IMR-90 (cell line): ENCODE measurements at regions not wholly inside any gene's neighbourhood (a gene's known extent, or its start where the extent isn't known, plus 50 kb on each side); places are given as distances from the start of the nearest gene placed in this dataset.
A peak's percentile ranks its signal among the peaks of the same experiment; 100 is the strongest.

ENCODE experiments used
- ATAC-seq: fragments of 200-7000 bp; cut with Tn5 transposase; 2 replicates; pipeline ENCODE4 v1.9.1; 2020; ENCODE audit warnings: low read depth, mild to moderate bottlenecking, moderate library complexity
- BruUV-seq: library from RNA; stranded (reverse); fragments of 400-500 nt; replicated peaks from 2 replicates; lab custom pipeline; 2021; lab: Mats Ljungman, UMichigan
- CTCF ChIA-PET: fragments of 300-600 bp; formaldehyde crosslinking; extraction: SDS; loops from one replicate; lab custom pipeline; 2021; ENCODE audit warnings: antibody characterized with exemption; lab: Yijun Ruan, JAX
- POLR2A ChIA-PET: fragments of 300-600 bp; sonication (Branson Sonifier 250); formaldehyde crosslinking; loops from one replicate; lab custom pipeline; 2022; ENCODE audit warnings: antibody characterized with exemption; ENCODE audit not compliant: unreplicated experiment; lab: Charles Lee
- DNase-seq: peaks from one replicate; pipeline ENCODE4 v3.0.0; 2013
- H2AFZ ChIP-seq: replicated peaks from 2 replicates; pipeline ENCODE3; 2013; ENCODE audit warnings: low read length, mild to moderate bottlenecking; ENCODE audit not compliant: poor library complexity
- H2AK5ac ChIP-seq: 2 replicates; pipeline ENCODE4 v1.6.1; 2013; ENCODE audit warnings: low read depth, low read length, inconsistent platforms
- H2AK9ac ChIP-seq: replicated peaks from 2 replicates; pipeline ENCODE3; 2013; ENCODE audit warnings: mild to moderate bottlenecking, low read depth, low read length, moderate library complexity; ENCODE audit not compliant: poor library complexity
- H2BK120ac ChIP-seq: 2 replicates; pipeline ENCODE4 v1.6.1; 2013; ENCODE audit warnings: low read depth, low read length, inconsistent platforms
- H2BK15ac ChIP-seq: 3 replicates; pipeline ENCODE4 v1.6.1; 2013; ENCODE audit warnings: low read depth, low read length, inconsistent platforms
- H2BK20ac ChIP-seq: 2 replicates; pipeline ENCODE4 v1.6.1; 2013; ENCODE audit warnings: low read depth, mild to moderate bottlenecking, inconsistent platforms, low read length, moderate library complexity
- H2BK5ac ChIP-seq: 2 replicates; pipeline ENCODE4 v1.6.1; 2013; ENCODE audit warnings: mild to moderate bottlenecking, low read depth, low read length, inconsistent platforms; ENCODE audit not compliant: poor library complexity, severe bottlenecking
- H3K14ac ChIP-seq: replicated peaks from 2 replicates; pipeline ENCODE4 v1.6.1; 2013; ENCODE audit warnings: low read depth, low read length, inconsistent platforms
- H3K18ac ChIP-seq: 2 replicates; pipeline ENCODE4 v1.6.1; 2013; ENCODE audit warnings: low read depth, low read length, control low read depth
- H3K23ac ChIP-seq: 2 replicates; pipeline ENCODE4 v1.6.1; 2013; ENCODE audit warnings: low read depth, low read length, inconsistent platforms
- H3K27ac ChIP-seq: 2 replicates; pipeline ENCODE4 v1.5.1; 2013; ENCODE audit warnings: mild to moderate bottlenecking, control low read depth, low read length; ENCODE audit not compliant: insufficient read depth
- H3K27me3 ChIP-seq: 2 replicates; pipeline ENCODE4 v1.6.1; 2013; ENCODE audit warnings: low read length; ENCODE audit not compliant: control insufficient read depth, insufficient read depth
- H3K36me3 ChIP-seq: 2 replicates; pipeline ENCODE4 v1.6.1; 2013; ENCODE audit warnings: low read length, mixed read lengths; ENCODE audit not compliant: control insufficient read depth, insufficient read depth
- H3K4ac ChIP-seq: 2 replicates; pipeline ENCODE4 v1.6.1; 2013; ENCODE audit warnings: low read depth, low read length, inconsistent platforms
- H3K4me1 ChIP-seq: 2 replicates; pipeline ENCODE4 v1.6.1; 2013; ENCODE audit warnings: low read length, mixed read lengths; ENCODE audit not compliant: control insufficient read depth, insufficient read depth
- H3K4me2 ChIP-seq: 2 replicates; pipeline ENCODE4 v1.6.1; 2013; ENCODE audit warnings: low read depth, mild to moderate bottlenecking, control low read depth, low read length, moderate library complexity
- H3K4me3 ChIP-seq: 2 replicates; pipeline ENCODE4 v1.5.1; 2013; ENCODE audit warnings: low read depth, mild to moderate bottlenecking, control low read depth, low read length, moderate library complexity; ENCODE audit not compliant: insufficient read depth
- H3K56ac ChIP-seq: 2 replicates; pipeline ENCODE4 v1.6.1; 2013; ENCODE audit warnings: low read length, inconsistent platforms; ENCODE audit not compliant: insufficient read depth; ENCODE audit errors: extremely low read depth
- H3K79me1 ChIP-seq, 2 experiments: 2 replicates each; pipeline ENCODE4 v1.6.1; 2013; ENCODE audit warnings: low read length in 2 of 2, inconsistent platforms in 1 of 2, low read depth in 1 of 2
- H3K9ac ChIP-seq: 2 replicates; pipeline ENCODE4 v1.6.1; 2013; ENCODE audit warnings: low read depth, low read length, control low read depth
- H3K9me1 ChIP-seq: 2 replicates; pipeline ENCODE4 v1.6.1; 2013; ENCODE audit warnings: low read length, inconsistent platforms; ENCODE audit not compliant: insufficient read depth
- H3K9me3 ChIP-seq: 2 replicates; pipeline ENCODE4 v1.6.1; 2013; ENCODE audit warnings: low read length; ENCODE audit not compliant: control insufficient read depth, insufficient read depth
- H4K20me1 ChIP-seq: 2 replicates; pipeline ENCODE4 v1.6.1; 2013; ENCODE audit warnings: low read length, inconsistent platforms; ENCODE audit not compliant: insufficient read depth
- H4K5ac ChIP-seq: 2 replicates; pipeline ENCODE4 v1.6.1; 2013; ENCODE audit warnings: mild to moderate bottlenecking, low read depth, low read length, control low read depth
- H4K8ac ChIP-seq, 2 experiments: 2 replicates each; pipeline ENCODE4 v1.6.1; 2013; ENCODE audit warnings: low read depth in 2 of 2, low read length in 2 of 2, control low read depth in 1 of 2, inconsistent platforms in 1 of 2
- H4K91ac ChIP-seq: 2 replicates; pipeline ENCODE4 v1.6.1; 2013; ENCODE audit warnings: low read depth, low read length, inconsistent platforms; ENCODE audit not compliant: insufficient read depth
- BHLHE40 ChIP-seq: fragments of 150-350 bp; IDR thresholded peaks from 2 replicates; pipeline ENCODE4 v1.6.1; 2016; ENCODE audit warnings: mild to moderate bottlenecking, low read depth, low read length
- MXI1 ChIP-seq: IDR thresholded peaks from 2 replicates; pipeline ENCODE4 v1.6.1; 2012; ENCODE audit warnings: low read depth, mild to moderate bottlenecking, low read length, moderate library complexity, borderline replicate concordance
- WGBS, 2 experiments: methylation state at CpG; one replicate each; pipeline versions ENCODE4 v1.1.5 to v1.1.7; 2013; ENCODE audit warnings: missing lambda C conversion rate in 2 of 2; ENCODE audit not compliant: insufficient read length in 1 of 2; ENCODE audit errors: extremely low coverage in 2 of 2; 5-methylcytosine and 5-hydroxymethylcytosine counted together
- dilution Hi-C: fragments of 300-500 bp; cut with HindIII; formaldehyde crosslinking; loops from one replicate; pipeline ENCODE4 v1.14.3; 2018; ENCODE audit warnings: low sequenced_read_pairs; ENCODE audit not compliant: unreplicated experiment
- in situ Hi-C: fragments of 300-500 bp; cut with MboI; formaldehyde crosslinking; loops from 3 replicates; pipeline ENCODE4 v1.14.3; 2019; ENCODE audit warnings: low sequenced_read_pairs, inconsistent platforms, mixed read lengths
- intact Hi-C: fragments of 100-400 bp; cut with micrococcal nuclease; formaldehyde crosslinking; loops from 2 replicates; pipeline ENCODE4 v1.10.0; 2022
- TF ChIP-seq, protein P1 (sequence below): conservative IDR thresholded peaks from 2 replicates; pipeline ENCODE4 v1.5.1; 2012; ENCODE audit warnings: mild to moderate bottlenecking, low read depth, low read length, improper control_type of control experiment

DNA sequence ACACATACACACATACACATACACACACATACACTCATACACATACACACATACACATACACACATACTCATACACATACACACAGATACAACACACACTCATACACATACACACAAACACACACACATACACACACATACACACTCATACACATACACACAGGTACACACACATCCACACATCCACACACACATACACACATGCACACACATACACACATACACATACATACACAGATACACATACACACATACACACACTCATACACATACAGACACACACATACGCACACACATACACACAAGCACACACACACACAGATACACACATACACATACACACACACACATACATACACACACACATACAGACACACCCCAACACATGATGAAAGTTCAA, 729.1 kb upstream of the SOX11 start:
- H3K79me1 ChIP-seq: no peaks in the 10 kb centered on the region
- H4K8ac ChIP-seq: no peak overlapping the region
- no peak overlapping the region for H3K56ac ChIP-seq
- no peak overlapping the region for H2BK120ac ChIP-seq
- H4K5ac ChIP-seq: no peak overlapping the region
- ATAC-seq (no peak), DNase-seq (no peak)
- H2AK9ac ChIP-seq: no peak overlapping the region
- POLR2A ChIA-PET: no interaction called here
- H3K27ac ChIP-seq: no peak overlapping the region
- no CpG with 5 or more reads among the region's 1 CpG for WGBS, 2 experiments
- no peak overlapping the region for H2BK15ac ChIP-seq
- H3K9me1 ChIP-seq: no peaks in the 10 kb centered on the region
- no peak overlapping the region for H3K4ac ChIP-seq
- in situ Hi-C loops (no loop called here), dilution Hi-C loops (no loop called here), intact Hi-C loops (no loop called here)
- no peaks in the 10 kb centered on the region for H3K4me1 ChIP-seq
- CTCF ChIA-PET: no interaction called here
- no TSS peak for BruUV-seq
- no peak overlapping the region for H2BK20ac ChIP-seq
- H2AK5ac ChIP-seq: no peak overlapping the region
- no peak overlapping the region for H3K4me3 ChIP-seq
- TF ChIP-seq BHLHE40 (no peak), MXI1 (no peak)
- TF ChIP-seq, protein P1, sequence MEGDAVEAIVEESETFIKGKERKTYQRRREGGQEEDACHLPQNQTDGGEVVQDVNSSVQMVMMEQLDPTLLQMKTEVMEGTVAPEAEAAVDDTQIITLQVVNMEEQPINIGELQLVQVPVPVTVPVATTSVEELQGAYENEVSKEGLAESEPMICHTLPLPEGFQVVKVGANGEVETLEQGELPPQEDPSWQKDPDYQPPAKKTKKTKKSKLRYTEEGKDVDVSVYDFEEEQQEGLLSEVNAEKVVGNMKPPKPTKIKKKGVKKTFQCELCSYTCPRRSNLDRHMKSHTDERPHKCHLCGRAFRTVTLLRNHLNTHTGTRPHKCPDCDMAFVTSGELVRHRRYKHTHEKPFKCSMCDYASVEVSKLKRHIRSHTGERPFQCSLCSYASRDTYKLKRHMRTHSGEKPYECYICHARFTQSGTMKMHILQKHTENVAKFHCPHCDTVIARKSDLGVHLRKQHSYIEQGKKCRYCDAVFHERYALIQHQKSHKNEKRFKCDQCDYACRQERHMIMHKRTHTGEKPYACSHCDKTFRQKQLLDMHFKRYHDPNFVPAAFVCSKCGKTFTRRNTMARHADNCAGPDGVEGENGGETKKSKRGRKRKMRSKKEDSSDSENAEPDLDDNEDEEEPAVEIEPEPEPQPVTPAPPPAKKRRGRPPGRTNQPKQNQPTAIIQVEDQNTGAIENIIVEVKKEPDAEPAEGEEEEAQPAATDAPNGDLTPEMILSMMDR: no peak
- H4K20me1 ChIP-seq: no peaks in the 10 kb centered on the region
- peak overlapping the region; percentile 93 for H2BK5ac ChIP-seq
- H3K9ac ChIP-seq: no peak overlapping the region
- H3K36me3 ChIP-seq: no peaks in the 10 kb centered on the region
- H3K23ac ChIP-seq: no peak overlapping the region
- H3K4me2 ChIP-seq: no peak overlapping the region
- no peaks in the 10 kb centered on the region for H3K27me3 ChIP-seq
- H3K14ac ChIP-seq: no peak overlapping the region
- no peak overlapping the region for H4K91ac ChIP-seq
- no peak overlapping the region for H2AFZ ChIP-seq
- no peak overlapping the region for H3K18ac ChIP-seq
- H3K9me3 ChIP-seq: peaks cover 18% of the 10 kb centered on the region; the same call in 1 of the 2 replicates
